ENCODE measurements at regions not wholly inside any gene's neighbourhood (a gene's known extent, or its start where the extent isn't known, plus 50 kb on each side); places are given as distances from the start of the nearest gene placed in this dataset.
A peak's percentile ranks its signal among the peaks of the same experiment; 100 is the strongest.

DNA sequence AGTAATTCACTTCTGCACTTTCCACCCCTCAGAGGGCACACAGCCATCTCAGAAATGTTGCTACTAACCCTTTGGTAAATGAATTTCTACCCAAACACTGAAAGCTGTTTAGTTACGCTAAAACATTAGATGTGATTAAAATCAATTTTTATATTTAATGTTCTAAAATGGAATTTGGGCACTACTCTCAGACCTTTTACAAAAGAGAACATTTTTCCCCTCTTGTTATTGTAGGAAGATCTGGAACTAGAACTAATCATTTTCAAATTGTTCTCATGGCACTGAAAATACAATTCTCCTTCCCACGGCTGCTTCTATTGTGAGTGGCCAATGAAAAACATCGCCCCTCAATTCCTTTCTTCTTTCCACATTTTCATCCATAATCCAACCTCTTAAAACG lies 627.4 kb downstream of the CDH26 start:
- Histone ChIP-seq H3K4me3 (ENCODE audit: low read length) (no peak overlapping the region), H3K9me2 (replicated peaks; ENCODE audit: insufficient read depth, low read length) (no peaks in the 10 kb centered on the region), H3K9me3 (ENCODE audit: low read length) (no peaks in the 10 kb centered on the region), H3K36me3 (ENCODE audit: insufficient read depth, low read length) (no peaks in the 10 kb centered on the region), H3K27me3 (ENCODE audit: low read length) (no peaks in the 10 kb centered on the region), H3K27ac (ENCODE audit: low read length) (no peak overlapping the region), H3K4me1 (ENCODE audit: low read length) (no peaks in the 10 kb centered on the region; the same call in 1 of the 2 replicates), H3K79me2 (ENCODE audit: low read length) (no peaks in the 10 kb centered on the region), H3K4me2 (ENCODE audit: low read depth, low read length, poor library complexity, severe bottlenecking) (no peak overlapping the region), H2AFZ (ENCODE audit: low read length) (no peak overlapping the region), H4K20me1 (ENCODE audit: insufficient read depth, low read depth, low read length) (no peaks in the 10 kb centered on the region), H3K9ac (ENCODE audit: low read length) (no peak overlapping the region)
- no peak for DNase-seq

DNA sequence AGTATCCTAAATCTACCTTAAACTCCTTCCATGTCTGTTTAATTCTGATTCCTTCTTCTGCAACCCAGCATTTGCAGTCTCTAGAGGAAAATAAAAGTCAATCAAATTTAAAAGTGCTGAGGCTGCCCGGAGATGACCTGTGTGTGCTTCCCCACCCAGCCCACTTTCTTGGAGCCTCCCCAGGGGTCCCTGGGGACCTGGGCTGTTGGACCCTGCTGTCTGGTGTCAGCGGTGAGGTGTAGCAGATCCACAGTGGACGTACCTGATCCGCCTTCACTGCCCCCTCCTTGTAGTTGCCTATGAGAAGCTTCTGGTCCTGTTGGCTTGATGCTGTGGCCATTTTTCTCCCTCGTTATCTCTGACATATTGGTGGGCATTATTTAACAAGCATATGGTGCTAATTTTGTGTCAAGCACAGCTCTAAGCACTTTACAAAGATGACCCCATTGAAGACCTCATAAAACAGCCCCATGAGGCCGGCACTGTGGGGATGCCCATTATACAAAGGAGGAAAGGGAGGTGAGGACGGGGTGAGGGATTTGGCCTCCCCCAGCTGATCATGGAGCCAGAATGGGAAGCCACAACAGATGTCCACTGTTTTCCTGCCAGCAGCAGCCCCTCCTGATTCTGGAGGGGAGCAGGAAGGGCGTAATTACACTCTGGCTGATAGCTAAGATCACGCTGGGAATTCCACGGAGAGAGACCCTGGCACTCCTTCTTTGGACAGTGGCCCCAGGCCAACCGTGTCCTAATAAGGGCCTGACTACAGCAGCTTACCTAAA lies 628.2 kb downstream of the CDH26 start:
- H3K9me3 ChIP-seq (ENCODE audit: low read length) = no peaks in the 10 kb centered on the region
- H3K27ac ChIP-seq (ENCODE audit: low read length) = no peak overlapping the region
- H3K9ac ChIP-seq (ENCODE audit: low read length) = no peak overlapping the region
- H3K4me1 ChIP-seq (ENCODE audit: low read length) = no peaks in the 10 kb centered on the region
- no peaks in the 10 kb centered on the region for H3K36me3 ChIP-seq (ENCODE audit: insufficient read depth, low read length)
- H2AFZ ChIP-seq (ENCODE audit: low read length) = no peak overlapping the region
- no peaks in the 10 kb centered on the region for H3K79me2 ChIP-seq (ENCODE audit: low read length)
- no peaks in the 10 kb centered on the region for H3K27me3 ChIP-seq (ENCODE audit: low read length)
- no peak overlapping the region for H3K4me2 ChIP-seq (ENCODE audit: low read depth, low read length, poor library complexity, severe bottlenecking)
- DNase-seq = no peak
- H3K9me2 ChIP-seq (replicated peaks; ENCODE audit: insufficient read depth, low read length) = no peaks in the 10 kb centered on the region
- H4K20me1 ChIP-seq (ENCODE audit: insufficient read depth, low read depth, low read length) = no peaks in the 10 kb centered on the region
- no peak overlapping the region for H3K4me3 ChIP-seq (ENCODE audit: low read length)

DNA sequence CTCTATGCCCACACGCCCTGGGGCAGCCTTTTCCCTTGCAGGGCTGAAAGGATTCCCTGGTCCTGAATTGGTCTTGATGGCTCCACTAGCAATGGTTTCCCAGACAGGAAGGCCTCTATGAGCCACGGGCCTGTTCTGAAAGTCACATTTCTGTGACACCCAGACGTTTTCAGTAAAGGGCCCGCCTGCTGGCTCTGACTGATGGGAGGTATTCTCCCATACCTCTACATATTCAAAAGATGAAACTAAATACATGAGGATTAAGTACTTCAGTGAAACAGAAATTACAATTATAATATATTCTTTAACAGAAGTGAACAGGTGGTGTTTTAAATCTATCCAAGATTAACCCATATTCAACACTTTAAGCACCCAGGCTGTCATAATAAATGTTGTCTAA lies 629.8 kb downstream of the CDH26 start:
- Histone ChIP-seq H3K9me3 (ENCODE audit: low read length) (no peaks in the 10 kb centered on the region), H3K27ac (ENCODE audit: low read length) (no peak overlapping the region), H3K27me3 (ENCODE audit: low read length) (no peaks in the 10 kb centered on the region), H3K36me3 (ENCODE audit: insufficient read depth, low read length) (no peaks in the 10 kb centered on the region), H3K4me3 (ENCODE audit: low read length) (no peak overlapping the region), H3K9ac (ENCODE audit: low read length) (no peak overlapping the region), H3K79me2 (ENCODE audit: low read length) (no peaks in the 10 kb centered on the region), H3K4me1 (ENCODE audit: low read length) (no peaks in the 10 kb centered on the region), H3K4me2 (ENCODE audit: low read depth, low read length, poor library complexity, severe bottlenecking) (no peak overlapping the region), H4K20me1 (ENCODE audit: insufficient read depth, low read depth, low read length) (no peaks in the 10 kb centered on the region), H2AFZ (ENCODE audit: low read length) (no peak overlapping the region), H3K9me2 (replicated peaks; ENCODE audit: insufficient read depth, low read length) (no peaks in the 10 kb centered on the region)
- DNase-seq = no peak

DNA sequence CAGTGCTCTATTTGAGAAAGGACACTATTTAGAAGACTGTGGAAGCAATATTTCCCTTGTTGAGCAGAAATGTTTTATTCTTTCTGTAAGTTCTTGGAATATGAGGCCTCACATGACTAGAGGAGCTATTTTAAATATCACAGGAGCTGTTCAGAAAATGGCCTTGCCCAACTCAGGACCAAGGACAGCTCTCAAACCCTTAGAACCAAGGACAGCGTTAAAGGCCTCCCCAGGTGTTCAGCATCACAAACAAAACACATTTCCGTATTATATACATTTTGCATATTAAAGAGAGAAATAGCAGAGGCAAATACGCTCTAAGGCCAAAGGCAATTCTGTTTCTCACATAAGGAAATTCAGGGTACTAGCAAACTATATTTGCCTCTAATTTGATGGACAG lies 631.4 kb downstream of the CDH26 start:
- H4K20me1 ChIP-seq (ENCODE audit: insufficient read depth, low read depth, low read length) = no peaks in the 10 kb centered on the region
- no peaks in the 10 kb centered on the region for H3K36me3 ChIP-seq (ENCODE audit: insufficient read depth, low read length)
- no peak overlapping the region for H2AFZ ChIP-seq (ENCODE audit: low read length)
- no peak overlapping the region for H3K4me3 ChIP-seq (ENCODE audit: low read length)
- H3K4me1 ChIP-seq (ENCODE audit: low read length) = no peaks in the 10 kb centered on the region
- H3K79me2 ChIP-seq (ENCODE audit: low read length) = no peaks in the 10 kb centered on the region
- no peak overlapping the region for H3K4me2 ChIP-seq (ENCODE audit: low read depth, low read length, poor library complexity, severe bottlenecking)
- DNase-seq = peak; percentile 55
- no peaks in the 10 kb centered on the region for H3K9me3 ChIP-seq (ENCODE audit: low read length)
- no peaks in the 10 kb centered on the region; the same call in 1 of the 2 replicates for H3K9me2 ChIP-seq (replicated peaks; ENCODE audit: insufficient read depth, low read length)
- no peak overlapping the region for H3K9ac ChIP-seq (ENCODE audit: low read length)
- no peaks in the 10 kb centered on the region for H3K27me3 ChIP-seq (ENCODE audit: low read length)
- no peak overlapping the region for H3K27ac ChIP-seq (ENCODE audit: low read length)

DNA sequence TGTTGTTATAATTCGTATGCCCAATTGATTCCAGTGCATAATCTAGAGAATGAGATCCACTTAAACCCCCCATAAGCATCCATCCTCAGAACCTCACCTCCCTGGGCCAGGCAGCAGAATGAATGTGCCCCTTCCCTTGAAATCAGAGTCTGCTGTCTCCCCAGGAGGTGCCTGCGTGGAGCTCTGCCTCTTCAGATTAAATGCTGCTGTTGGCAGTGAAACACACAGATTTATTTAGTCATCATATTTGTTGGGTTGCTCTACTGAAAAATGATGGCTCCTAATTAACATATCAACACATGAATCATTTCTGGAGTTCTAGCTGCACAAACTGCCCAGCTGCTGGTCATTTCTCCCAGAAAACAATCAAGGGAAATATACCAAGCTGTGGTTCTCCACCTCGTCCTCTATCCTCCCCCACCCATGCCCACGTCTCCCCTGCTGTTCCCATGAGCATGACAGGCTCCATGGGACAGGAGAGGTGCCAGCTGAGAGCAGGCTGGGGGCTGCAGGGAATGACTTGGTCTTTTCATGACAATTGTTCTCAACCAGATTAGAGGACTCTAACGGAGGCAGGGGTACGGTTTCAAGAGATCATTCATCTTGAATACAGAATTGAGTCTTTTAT lies 633.1 kb downstream of the CDH26 start:
- H3K27ac ChIP-seq (ENCODE audit: low read length) = no peak overlapping the region
- no peak for DNase-seq
- no peak overlapping the region for H3K4me2 ChIP-seq (ENCODE audit: low read depth, low read length, poor library complexity, severe bottlenecking)
- no peaks in the 10 kb centered on the region for H3K36me3 ChIP-seq (ENCODE audit: insufficient read depth, low read length)
- H3K9me2 ChIP-seq (replicated peaks; ENCODE audit: insufficient read depth, low read length) = no peaks in the 10 kb centered on the region; the same call in 1 of the 2 replicates
- no peaks in the 10 kb centered on the region for H3K27me3 ChIP-seq (ENCODE audit: low read length)
- no peaks in the 10 kb centered on the region for H4K20me1 ChIP-seq (ENCODE audit: insufficient read depth, low read depth, low read length)
- no peak overlapping the region for H3K4me3 ChIP-seq (ENCODE audit: low read length)
- no peaks in the 10 kb centered on the region for H3K4me1 ChIP-seq (ENCODE audit: low read length)
- H3K9ac ChIP-seq (ENCODE audit: low read length) = no peak overlapping the region
- no peak overlapping the region for H2AFZ ChIP-seq (ENCODE audit: low read length)
- no peaks in the 10 kb centered on the region for H3K79me2 ChIP-seq (ENCODE audit: low read length)
- no peaks in the 10 kb centered on the region for H3K9me3 ChIP-seq (ENCODE audit: low read length)

DNA sequence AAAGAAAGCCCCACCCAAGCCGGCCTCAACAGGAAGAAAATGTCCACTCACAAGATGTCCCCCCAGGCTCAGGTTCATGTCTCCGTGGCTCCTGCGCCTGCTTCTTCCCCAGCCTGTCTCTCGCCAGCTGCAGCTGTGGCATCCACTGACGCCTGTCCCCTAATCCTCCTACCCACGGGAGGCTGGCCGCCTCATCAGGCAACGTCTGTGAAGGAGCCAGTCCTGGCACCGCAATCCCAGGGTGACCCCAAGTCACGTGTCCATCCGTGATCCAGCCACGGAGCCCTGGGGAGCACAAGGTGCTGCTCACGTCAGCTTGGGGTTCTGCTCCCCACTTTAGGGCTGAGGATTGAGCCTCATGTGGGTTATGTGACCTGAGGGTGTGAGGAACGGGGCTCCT lies 640.3 kb downstream of the CDH26 start:
- Histone ChIP-seq H3K4me3 (ENCODE audit: low read length) (no peak overlapping the region), H2AFZ (ENCODE audit: low read length) (no peak overlapping the region), H3K79me2 (ENCODE audit: low read length) (no peaks in the 10 kb centered on the region), H3K9me3 (ENCODE audit: low read length) (no peaks in the 10 kb centered on the region), H3K9ac (ENCODE audit: low read length) (no peak overlapping the region), H3K9me2 (replicated peaks; ENCODE audit: insufficient read depth, low read length) (no peaks in the 10 kb centered on the region; the same call in 1 of the 2 replicates), H3K4me1 (ENCODE audit: low read length) (no peaks in the 10 kb centered on the region), H3K27me3 (ENCODE audit: low read length) (no peaks in the 10 kb centered on the region), H4K20me1 (ENCODE audit: insufficient read depth, low read depth, low read length) (no peaks in the 10 kb centered on the region), H3K4me2 (ENCODE audit: low read depth, low read length, poor library complexity, severe bottlenecking) (no peak overlapping the region), H3K36me3 (ENCODE audit: insufficient read depth, low read length) (no peaks in the 10 kb centered on the region), H3K27ac (ENCODE audit: low read length) (no peak overlapping the region)
- DNase-seq = no peak

DNA sequence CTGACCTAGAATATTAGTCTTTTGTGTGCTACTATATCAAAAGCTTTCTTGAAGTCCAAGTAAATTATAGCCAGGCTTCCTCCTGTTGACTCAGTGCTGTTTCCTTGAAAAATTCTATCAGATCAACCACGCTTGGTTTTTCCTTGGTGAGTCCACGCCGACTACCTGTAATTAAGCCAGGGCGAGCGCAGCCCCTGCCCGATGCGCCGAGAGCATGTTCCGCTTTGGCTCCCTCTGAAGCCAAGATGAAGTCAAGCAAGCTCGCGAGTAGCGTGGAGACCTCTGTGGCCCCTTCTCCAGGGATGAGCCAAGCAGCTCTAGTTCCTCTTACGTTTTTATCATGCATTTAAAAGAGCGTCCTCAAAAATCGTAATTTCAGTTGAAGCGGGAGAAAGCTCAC lies 641.2 kb downstream of the CDH26 start:
- H3K27me3 ChIP-seq (ENCODE audit: low read length) = no peaks in the 10 kb centered on the region
- H3K79me2 ChIP-seq (ENCODE audit: low read length) = no peaks in the 10 kb centered on the region
- H2AFZ ChIP-seq (ENCODE audit: low read length) = no peak overlapping the region
- no peaks in the 10 kb centered on the region for H4K20me1 ChIP-seq (ENCODE audit: insufficient read depth, low read depth, low read length)
- no peaks in the 10 kb centered on the region for H3K9me3 ChIP-seq (ENCODE audit: low read length)
- H3K27ac ChIP-seq (ENCODE audit: low read length) = no peak overlapping the region
- H3K9me2 ChIP-seq (replicated peaks; ENCODE audit: insufficient read depth, low read length) = no peaks in the 10 kb centered on the region
- H3K4me2 ChIP-seq (ENCODE audit: low read depth, low read length, poor library complexity, severe bottlenecking) = no peak overlapping the region
- H3K9ac ChIP-seq (ENCODE audit: low read length) = no peak overlapping the region
- no peaks in the 10 kb centered on the region for H3K36me3 ChIP-seq (ENCODE audit: insufficient read depth, low read length)
- H3K4me3 ChIP-seq (ENCODE audit: low read length) = no peak overlapping the region
- H3K4me1 ChIP-seq (ENCODE audit: low read length) = no peaks in the 10 kb centered on the region
- DNase-seq = no peak

DNA sequence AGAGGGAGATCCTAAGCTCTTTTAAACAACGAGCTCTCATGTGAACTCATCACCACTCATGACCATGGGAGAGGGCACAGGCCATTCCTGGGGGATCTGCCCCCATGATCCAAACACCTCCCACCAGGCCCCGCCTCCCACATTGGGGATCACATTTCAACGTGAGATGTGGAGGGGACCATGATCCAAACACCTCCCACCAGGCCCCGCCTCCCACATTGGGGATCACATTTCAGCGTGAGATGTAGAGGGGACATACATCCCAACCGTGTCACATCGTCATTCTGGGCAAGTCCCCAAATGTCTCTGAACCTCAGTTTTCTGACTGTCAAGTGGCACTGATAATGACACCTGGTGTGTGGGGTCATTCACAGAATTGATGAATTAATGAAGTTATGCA lies 641.8 kb downstream of the CDH26 start:
- no peaks in the 10 kb centered on the region for H3K27me3 ChIP-seq (ENCODE audit: low read length)
- H3K36me3 ChIP-seq (ENCODE audit: insufficient read depth, low read length) = no peaks in the 10 kb centered on the region
- no peak overlapping the region for H3K4me3 ChIP-seq (ENCODE audit: low read length)
- H3K9me3 ChIP-seq (ENCODE audit: low read length) = no peaks in the 10 kb centered on the region
- no peaks in the 10 kb centered on the region for H3K9me2 ChIP-seq (replicated peaks; ENCODE audit: insufficient read depth, low read length)
- DNase-seq = no peak
- no peaks in the 10 kb centered on the region for H3K4me1 ChIP-seq (ENCODE audit: low read length)
- no peak overlapping the region for H3K4me2 ChIP-seq (ENCODE audit: low read depth, low read length, poor library complexity, severe bottlenecking)
- H2AFZ ChIP-seq (ENCODE audit: low read length) = no peak overlapping the region
- H3K79me2 ChIP-seq (ENCODE audit: low read length) = no peaks in the 10 kb centered on the region
- no peak overlapping the region for H3K9ac ChIP-seq (ENCODE audit: low read length)
- no peaks in the 10 kb centered on the region for H4K20me1 ChIP-seq (ENCODE audit: insufficient read depth, low read depth, low read length)
- no peak overlapping the region for H3K27ac ChIP-seq (ENCODE audit: low read length)
